TTC549 (cell line): ENCODE measurements at regions not wholly inside any gene's neighbourhood (a gene's known extent, or its start where the extent isn't known, plus 50 kb on each side); places are given as distances from the start of the nearest gene placed in this dataset.

ENCODE experiments used
- FAIRE-seq: peaks from 2 replicates; lab custom pipeline; 2012; peaks lifted over from hg19 to GRCh38; lab: Jason Lieb, UNC

DNA sequence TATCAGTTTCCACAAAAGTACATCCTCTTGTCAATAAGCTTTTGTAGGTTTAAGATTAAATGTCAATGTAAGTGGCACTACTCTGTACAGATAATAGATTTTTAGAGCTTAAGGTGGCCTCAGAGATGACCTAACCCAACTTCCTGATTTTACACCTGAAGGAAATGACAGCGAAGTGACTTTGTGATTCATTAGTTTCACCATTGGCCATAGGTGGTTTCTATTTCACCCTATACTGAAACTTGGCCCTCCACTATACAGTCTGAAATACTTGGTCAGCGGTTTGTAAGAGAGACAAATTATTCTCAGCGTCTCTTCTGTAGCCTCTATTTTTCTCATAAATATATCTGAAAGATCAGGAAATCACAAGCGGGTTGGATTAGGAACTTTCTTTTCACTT is 330.4 kb upstream of the FAM98A start:
- FAIRE-seq, result no peak

- no peak for FAIRE-seq
Measured at GRCh38 chr2:33927756-33928155, 328.7 kb upstream of the FAM98A start.

GRCh38 chr2:33925311-33925710 is 326.2 kb upstream of the FAM98A start:
- no peak for FAIRE-seq

GRCh38 chr2:33924586-33925169 is 325.6 kb upstream of the FAM98A start:
- FAIRE-seq, result no peak

DNA sequence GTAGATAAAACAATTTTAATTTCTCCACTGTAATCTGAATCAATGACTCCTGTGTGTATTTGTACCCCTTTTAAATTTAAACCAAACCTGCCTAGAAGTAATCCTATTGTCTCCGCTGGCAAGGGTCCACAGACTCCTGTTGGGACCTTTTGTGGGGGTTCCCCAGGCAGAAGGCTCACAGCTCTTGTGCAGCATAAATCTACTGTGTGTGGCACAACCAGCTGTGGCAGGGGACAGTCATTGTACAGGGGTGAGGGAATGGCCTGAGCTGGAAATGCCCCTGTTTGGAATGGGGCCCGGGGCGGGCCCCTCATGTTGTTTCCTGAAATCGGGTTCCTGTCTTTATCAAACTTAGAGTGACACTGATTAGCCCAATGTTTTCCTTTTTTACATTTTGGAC is 318.2 kb upstream of the FAM98A start:
- no peak for FAIRE-seq

DNA sequence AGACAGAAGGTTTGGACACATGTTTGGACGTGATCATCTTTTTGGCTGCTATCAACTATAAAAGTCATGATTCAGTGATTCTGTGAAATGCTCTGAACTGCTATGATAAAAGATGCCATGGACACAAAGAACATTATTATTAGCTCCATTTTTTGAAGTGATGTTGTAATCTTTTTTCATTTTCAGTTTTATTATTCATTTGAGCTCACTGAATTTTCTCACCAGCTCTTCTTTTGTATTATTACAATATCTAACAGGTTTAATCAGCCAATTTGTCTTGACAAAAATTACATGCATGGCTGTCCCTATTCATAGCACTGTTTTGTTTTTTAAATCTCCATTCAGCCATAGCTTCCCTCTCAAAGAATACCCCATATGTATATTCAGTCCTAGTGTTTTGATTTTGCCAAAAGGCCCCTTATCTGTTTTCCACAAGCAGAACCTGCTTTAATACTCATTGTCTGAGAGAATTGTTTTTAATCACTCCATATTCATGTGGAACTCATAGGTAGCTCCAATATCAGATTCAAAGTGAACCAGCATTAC is 314.0 kb upstream of the FAM98A start:
- no peak for FAIRE-seq

GRCh38 chr2:33911327-33911726 is 312.2 kb upstream of the FAM98A start:
- FAIRE-seq, result no peak

- FAIRE-seq, result no peak
Measured at GRCh38 chr2:33909945-33910695, 311.0 kb upstream of the FAM98A start.

DNA sequence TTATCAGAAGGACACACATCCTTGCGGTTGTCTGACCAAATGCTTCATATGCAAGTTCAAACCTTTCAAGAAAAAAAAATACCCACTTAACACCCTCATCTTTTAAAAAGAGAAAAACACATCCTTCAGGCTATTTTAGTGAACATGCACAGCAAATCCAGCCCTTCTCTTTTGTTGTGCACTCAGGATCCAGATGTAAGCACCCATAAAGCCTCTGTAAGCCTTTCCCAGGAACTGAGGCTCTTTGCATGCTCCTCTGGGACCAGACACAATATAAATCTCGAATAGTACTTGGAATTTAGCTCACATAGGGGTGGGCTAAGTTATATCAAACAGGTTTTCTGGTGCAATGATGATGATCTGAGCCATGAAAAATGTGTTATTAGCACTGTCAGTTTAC is 308.8 kb upstream of the FAM98A start:
- no peak for FAIRE-seq

GRCh38 chr2:33906129-33906528 is 307.0 kb upstream of the FAM98A start:
- peak; percentile 70 for FAIRE-seq

- FAIRE-seq, result no peak
Measured at GRCh38 chr2:33904801-33905200, 305.7 kb upstream of the FAM98A start.

- no peak for FAIRE-seq
Measured at GRCh38 chr2:33903701-33904100, 304.6 kb upstream of the FAM98A start.

- no peak for FAIRE-seq
Measured at GRCh38 chr2:33903215-33903614, 304.1 kb upstream of the FAM98A start.

DNA sequence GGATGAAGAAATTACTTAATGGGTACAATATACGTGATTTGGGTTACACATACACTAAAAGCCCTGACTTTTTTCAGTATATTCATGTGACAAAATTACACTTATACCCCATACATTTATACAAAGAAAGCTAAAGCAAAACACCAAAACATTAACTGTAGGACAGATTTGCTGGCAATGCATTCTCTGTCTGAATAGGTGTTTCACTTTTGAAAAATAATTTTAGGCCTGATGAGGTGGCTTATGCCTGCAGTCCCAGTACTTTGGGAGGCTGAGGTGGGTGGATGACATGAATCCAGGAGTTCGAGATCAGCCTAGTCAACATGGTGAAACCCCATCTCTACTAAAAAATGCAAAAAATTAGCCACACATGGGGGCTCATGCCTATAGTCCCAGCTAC is 301.5 kb upstream of the FAM98A start:
- FAIRE-seq, result no peak

DNA sequence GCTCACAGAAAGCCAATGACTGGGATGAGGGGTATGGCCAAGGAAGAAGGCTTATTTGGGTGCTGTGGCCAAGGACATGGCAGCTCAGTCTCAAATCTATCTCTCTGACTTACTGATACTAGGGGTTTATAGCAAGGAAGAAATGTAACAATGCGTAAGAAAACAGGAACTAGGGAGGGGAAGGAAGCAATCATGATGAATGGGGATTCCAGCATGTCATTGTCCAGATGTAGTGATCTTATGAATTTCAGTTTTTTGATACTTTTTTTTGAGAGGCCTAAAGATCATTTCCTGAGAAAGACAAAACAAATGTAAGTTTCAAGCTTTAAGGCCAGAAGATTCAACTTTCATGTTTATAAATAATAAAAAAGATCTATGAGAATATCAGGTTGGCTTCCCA is 298.6 kb upstream of the FAM98A start:
- FAIRE-seq, result no peak

DNA sequence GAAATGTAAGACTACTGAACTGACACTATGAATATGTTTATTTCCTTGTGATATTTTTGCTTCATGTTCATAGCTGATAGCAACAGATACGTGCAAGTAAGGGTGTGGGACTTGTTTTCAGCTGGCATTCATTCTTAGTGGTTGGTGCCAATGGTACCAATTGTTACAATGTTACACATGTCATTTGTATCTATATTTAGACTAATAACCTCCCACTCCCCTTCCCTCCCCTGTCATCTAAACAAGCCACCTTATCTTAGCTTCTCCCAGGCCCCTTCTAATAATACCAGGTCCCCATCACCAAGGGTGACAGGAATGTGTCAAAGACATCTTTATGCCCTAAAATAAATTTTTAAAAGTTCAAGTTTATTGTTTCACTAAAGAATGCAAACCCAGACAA is 294.7 kb upstream of the FAM98A start:
- FAIRE-seq, result no peak

- FAIRE-seq, result no peak
Measured at GRCh38 chr2:33891616-33892015, 292.5 kb upstream of the FAM98A start.

GRCh38 chr2:33890686-33891085 is 291.6 kb upstream of the FAM98A start:
- FAIRE-seq, result no peak

DNA sequence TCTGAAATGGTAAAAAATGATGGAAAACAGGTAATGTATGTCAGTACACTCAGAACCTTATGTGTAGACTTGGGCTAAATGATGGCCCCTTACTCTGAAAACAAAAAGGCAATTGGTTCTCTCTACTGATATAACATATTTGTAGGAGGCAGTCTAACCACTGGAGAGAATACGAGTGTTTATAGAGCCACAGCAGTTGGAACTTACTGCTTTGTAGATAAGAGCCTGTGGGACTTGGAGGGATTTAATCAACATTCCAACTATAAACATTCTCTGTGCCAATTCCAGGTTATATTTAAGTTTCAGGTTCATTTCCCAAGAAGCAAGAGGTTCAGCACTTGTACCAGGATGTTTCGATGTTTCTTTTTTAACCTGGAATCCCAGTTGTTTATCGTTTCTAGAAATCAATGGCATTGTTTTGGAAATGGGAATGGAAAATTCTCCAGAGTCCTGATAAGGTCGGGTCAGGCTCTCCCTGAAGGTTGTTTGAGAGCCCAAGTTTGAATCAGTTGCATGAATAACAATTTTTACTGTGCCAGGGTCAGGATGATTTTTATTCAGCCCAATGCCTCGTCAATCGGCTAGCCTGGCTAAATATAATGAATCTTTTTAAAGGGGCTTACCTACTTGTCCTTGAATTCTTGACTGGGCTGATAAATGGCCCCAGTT is 278.4 kb upstream of the FAM98A start:
- no peak for FAIRE-seq

- FAIRE-seq, result no peak
Measured at GRCh38 chr2:33873076-33873605, 274.0 kb upstream of the FAM98A start.

DNA sequence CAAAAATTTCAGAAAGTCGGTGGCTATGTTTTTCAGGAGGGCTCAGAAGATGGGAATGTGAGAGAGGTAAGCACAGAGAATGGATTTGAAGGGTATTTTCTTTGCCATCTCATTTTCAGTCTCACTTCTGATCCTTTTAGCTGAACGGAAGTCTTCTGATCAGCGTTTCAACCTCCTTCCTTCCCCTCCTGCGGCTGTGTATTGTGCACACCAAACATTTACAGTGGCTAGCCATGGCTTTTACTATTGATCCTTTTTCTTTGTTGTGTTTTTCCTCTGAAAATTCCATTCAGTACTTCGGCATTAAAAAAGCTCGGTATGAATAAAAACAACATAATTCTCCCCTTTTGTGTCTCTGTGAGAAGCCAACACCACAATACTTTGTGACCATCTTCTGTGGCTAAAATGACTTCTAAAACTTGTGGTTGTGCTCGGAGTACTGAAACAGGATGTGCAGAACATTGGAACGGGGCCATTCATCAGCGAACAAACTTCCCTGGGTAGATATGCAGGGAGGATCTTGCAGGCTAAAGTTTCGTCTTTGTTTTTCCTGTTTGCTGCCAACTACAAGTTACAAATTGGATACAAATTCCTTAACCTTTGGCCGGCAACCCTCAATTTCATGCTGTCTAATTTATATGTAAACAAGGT is 260.8 kb upstream of the FAM98A start:
- no peak for FAIRE-seq

- FAIRE-seq, result no peak
Measured at GRCh38 chr2:33859176-33859575, 260.1 kb upstream of the FAM98A start.

GRCh38 chr2:33848486-33848885 is 249.4 kb upstream of the FAM98A start:
- FAIRE-seq, result no peak
